Upper lobe of left lung (tissue), 6 donors: ENCODE measurements at regions not wholly inside any gene's neighbourhood (a gene's known extent, or its start where the extent isn't known, plus 50 kb on each side); places are given as distances from the start of the nearest gene placed in this dataset.
A peak's percentile ranks its signal among the peaks of the same experiment; 100 is the strongest.

Experiments
- ATAC-seq, 2 donors: fragments of 200-7000 bp; cut with Tn5 transposase; one replicate each; pipeline ENCODE4 v1.9.1; 2022; ENCODE audit warnings: mild to moderate bottlenecking in 2 of 2, moderate library complexity in 2 of 2; ENCODE audit not compliant: low FRiP score in 2 of 2
- DNase-seq, 2 donors: peaks; one replicate each; pipeline ENCODE4 v3.0.0-alpha.2; 2019 to 2020
- H3K27ac ChIP-seq, 4 donors: fragments of 200-600 bp; sonication (generic); one replicate each; pipeline ENCODE4 v1.5.1; 2016 to 2019
- H3K27me3 ChIP-seq, 4 donors: fragments of 200-600 bp; sonication (generic); one replicate each; pipeline ENCODE4 v1.5.1; 2017 to 2019
- H3K36me3 ChIP-seq, 4 donors: fragments of 200-600 bp; sonication (generic); one replicate each; pipeline ENCODE4 v1.5.1; 2016 to 2019
- H3K4me1 ChIP-seq, 4 donors: fragments of 200-600 bp; sonication (generic); one replicate each; pipeline ENCODE4 v1.5.1; 2018 to 2019
- H3K4me3 ChIP-seq, 4 donors: fragments of 200-600 bp; sonication (generic); one replicate each; pipeline ENCODE4 v1.5.1; 2017 to 2019; ENCODE audit warnings: mild to moderate bottlenecking in 2 of 4, moderate library complexity in 1 of 4
- H3K9me3 ChIP-seq, 4 donors: fragments of 200-600 bp; sonication (generic); one replicate each; pipeline ENCODE4 v1.5.1; 2018 to 2019
- EP300 ChIP-seq, 4 donors: sonication (generic); formaldehyde crosslinking; IDR thresholded peaks; one replicate each; pipeline ENCODE4 v1.5.1; 2017; ENCODE audit warnings: antibody characterized with exemption in 4 of 4, control low read depth in 2 of 4
- POLR2A ChIP-seq, 4 donors: fragments of 450-650 bp; IDR thresholded peaks; one replicate each; pipeline ENCODE4 v1.5.1; 2016 to 2017; ENCODE audit warnings: antibody characterized with exemption in 4 of 4, mild to moderate bottlenecking in 2 of 4
- POLR2AphosphoS5 ChIP-seq, 2 donors: sonication (generic); formaldehyde crosslinking; IDR thresholded peaks; one replicate each; pipeline ENCODE4 v1.5.1; 2017; ENCODE audit warnings: antibody characterized with exemption in 2 of 2
- WGBS, 2 donors: methylation state at CpG; one replicate each; pipeline ENCODE4 v1.1.5; 2017 to 2018; 5-methylcytosine and 5-hydroxymethylcytosine counted together
- TF ChIP-seq, protein P1 (sequence below), 6 experiments: fragments of 450-650 bp in 4 of 6; fragments of 200-600 bp in 2 of 6; sonication (generic) in 2 of 6; IDR thresholded peaks; one replicate each; pipeline ENCODE4 v1.5.1; 2016 to 2019; ENCODE audit warnings: antibody characterized with exemption in 6 of 6
- donor health status: DM: no; HTN: no; CAD: no; lungs with moderate emphysema.
- donor health status: DM: no; HTN: yes; CAD: no; lungs with severe emphysema.

DNA sequence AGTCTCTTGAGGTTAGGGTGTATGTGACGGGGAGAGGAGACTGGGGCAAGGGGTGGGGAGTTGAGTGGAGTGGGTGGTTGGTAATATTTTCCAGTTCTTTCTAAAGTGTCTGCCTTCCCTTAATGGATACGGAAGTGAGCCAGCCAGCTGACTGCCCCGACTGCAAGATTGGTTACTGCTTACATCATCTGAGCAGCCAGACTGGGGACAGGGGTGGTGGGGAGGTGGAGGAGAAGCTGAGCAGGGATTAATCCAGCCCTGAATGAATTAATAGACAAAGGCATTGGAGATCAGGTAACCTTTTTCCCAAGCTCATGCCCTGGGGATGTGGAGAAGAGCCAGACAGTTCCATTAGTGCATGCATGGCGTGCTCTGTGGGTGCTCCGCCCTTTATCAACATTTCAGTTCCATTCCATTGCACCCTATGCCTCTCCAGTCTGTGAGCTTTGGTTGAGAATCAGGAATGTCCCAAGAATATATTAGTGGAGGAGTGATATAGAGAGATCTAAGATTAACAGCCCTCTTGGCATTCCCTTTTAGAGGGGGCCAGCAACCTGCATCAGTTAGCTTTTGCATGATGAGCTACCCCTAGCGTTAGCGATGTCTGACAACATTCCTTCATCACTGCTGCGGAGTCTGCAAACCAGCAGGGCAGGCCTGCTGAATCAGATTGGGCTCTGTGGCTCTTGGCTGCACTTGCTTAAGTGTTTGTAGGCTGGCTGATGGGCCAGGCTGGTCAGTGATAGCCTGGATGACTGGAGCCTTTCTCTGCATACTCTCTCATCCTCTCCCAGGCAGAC lies 67.4 kb downstream of the TNP1 start:
- no peaks in the 10 kb centered on the region for H3K27me3 ChIP-seq
- 64 to 72% methylated on average over 7 to 8 of the region's 8 CpGs for WGBS, 2 donors
- H3K4me3 ChIP-seq: no peak overlapping the region
- no peaks in the 10 kb centered on the region for H3K36me3 ChIP-seq
- TF ChIP-seq, protein P1, sequence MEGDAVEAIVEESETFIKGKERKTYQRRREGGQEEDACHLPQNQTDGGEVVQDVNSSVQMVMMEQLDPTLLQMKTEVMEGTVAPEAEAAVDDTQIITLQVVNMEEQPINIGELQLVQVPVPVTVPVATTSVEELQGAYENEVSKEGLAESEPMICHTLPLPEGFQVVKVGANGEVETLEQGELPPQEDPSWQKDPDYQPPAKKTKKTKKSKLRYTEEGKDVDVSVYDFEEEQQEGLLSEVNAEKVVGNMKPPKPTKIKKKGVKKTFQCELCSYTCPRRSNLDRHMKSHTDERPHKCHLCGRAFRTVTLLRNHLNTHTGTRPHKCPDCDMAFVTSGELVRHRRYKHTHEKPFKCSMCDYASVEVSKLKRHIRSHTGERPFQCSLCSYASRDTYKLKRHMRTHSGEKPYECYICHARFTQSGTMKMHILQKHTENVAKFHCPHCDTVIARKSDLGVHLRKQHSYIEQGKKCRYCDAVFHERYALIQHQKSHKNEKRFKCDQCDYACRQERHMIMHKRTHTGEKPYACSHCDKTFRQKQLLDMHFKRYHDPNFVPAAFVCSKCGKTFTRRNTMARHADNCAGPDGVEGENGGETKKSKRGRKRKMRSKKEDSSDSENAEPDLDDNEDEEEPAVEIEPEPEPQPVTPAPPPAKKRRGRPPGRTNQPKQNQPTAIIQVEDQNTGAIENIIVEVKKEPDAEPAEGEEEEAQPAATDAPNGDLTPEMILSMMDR (IDR thresholded peaks at IDR 0.05): no peak
- TF ChIP-seq POLR2A (IDR thresholded peaks at IDR 0.05) (no peak), POLR2AphosphoS5 (IDR thresholded peaks at IDR 0.05) (peak in 1 of 2 donors; percentile 18), EP300 (IDR thresholded peaks at IDR 0.05) (no peak)
- H3K4me1 ChIP-seq: peaks cover 0 to 3% (median 0%) of the 10 kb centered on the region in 4 donors
- peak; percentile 78 to 80 for ATAC-seq
- no peaks in the 10 kb centered on the region for H3K9me3 ChIP-seq
- no peak for DNase-seq
- H3K27ac ChIP-seq: peak overlapping the region in 3 of 4 donors; percentile 10 to 67 (median 12)

DNA sequence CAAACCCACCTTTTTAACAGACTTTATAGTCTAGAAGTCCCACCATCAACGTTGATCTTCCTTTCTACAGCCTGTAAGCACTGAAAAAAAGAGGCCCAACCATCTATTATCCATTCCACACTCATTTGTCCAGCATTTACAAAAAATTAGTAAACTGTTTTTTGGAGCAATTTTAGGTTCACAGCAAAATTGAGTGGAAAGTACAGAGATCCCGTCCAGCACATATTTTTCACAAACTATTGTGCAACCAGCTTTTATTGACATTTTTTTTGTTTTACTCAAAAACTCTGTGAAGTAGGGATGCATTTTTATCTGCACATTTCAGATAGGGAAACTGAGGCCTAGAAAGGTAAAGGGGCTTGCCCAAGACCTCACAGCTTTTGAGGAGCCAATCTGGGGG lies 68.6 kb downstream of the TNP1 start:
- Histone ChIP-seq H3K36me3 (no peaks in the 10 kb centered on the region), H3K9me3 (no peaks in the 10 kb centered on the region), H3K27me3 (no peaks in the 10 kb centered on the region), H3K4me1 (peaks cover 0 to 3% (median 0%) of the 10 kb centered on the region in 4 donors), H3K27ac (peak overlapping the region in 1 of 4 donors; percentile 67), H3K4me3 (no peak overlapping the region)
- TF ChIP-seq EP300 (IDR thresholded peaks at IDR 0.05): no peak
- TF ChIP-seq POLR2A (IDR thresholded peaks at IDR 0.05): no peak
- TF ChIP-seq, protein P1 (IDR thresholded peaks at IDR 0.05): no peak
- TF ChIP-seq POLR2AphosphoS5 (IDR thresholded peaks at IDR 0.05): no peak
- DNase-seq (no peak), ATAC-seq (peak in 1 of 2 donors; percentile 22)
- WGBS, 2 donors: 62 to 64% methylated on average over 2 of the region's 2 CpGs

DNA sequence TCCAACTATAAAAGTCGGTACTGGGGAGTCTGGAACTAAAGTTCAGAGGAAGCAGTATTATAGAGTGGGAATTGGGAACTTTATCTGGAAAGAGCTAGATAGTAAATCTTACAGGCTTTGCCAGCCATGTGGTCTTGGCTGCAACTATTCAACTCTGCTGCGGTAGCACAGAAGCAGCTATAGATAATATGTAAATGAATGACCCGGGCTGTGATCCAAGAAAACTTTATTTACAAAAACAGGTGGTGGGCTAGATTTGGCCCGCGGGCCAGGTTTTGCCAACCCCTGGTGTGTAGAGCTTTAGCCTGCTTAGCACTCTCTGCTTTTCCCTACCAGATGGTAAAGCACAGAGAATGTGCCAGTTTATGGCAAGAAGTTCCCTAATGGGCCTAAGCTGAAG lies 70.8 kb downstream of the TNP1 start:
- H3K4me1 ChIP-seq: peaks cover 0 to 3% (median 0%) of the 10 kb centered on the region in 4 donors
- no peaks in the 10 kb centered on the region for H3K36me3 ChIP-seq
- ATAC-seq (no peak), DNase-seq (no peak)
- H3K27me3 ChIP-seq: no peaks in the 10 kb centered on the region
- no peaks in the 10 kb centered on the region for H3K9me3 ChIP-seq
- no peak overlapping the region for H3K4me3 ChIP-seq
- H3K27ac ChIP-seq: no peak overlapping the region
- 77% methylated on average over 5 of the region's 5 CpGs for WGBS, 2 donors
- no peak for TF ChIP-seq EP300 (IDR thresholded peaks at IDR 0.05)
- TF ChIP-seq POLR2A (IDR thresholded peaks at IDR 0.05): no peak
- TF ChIP-seq POLR2AphosphoS5 (IDR thresholded peaks at IDR 0.05): no peak
- TF ChIP-seq, protein P1 (IDR thresholded peaks at IDR 0.05): no peak

DNA sequence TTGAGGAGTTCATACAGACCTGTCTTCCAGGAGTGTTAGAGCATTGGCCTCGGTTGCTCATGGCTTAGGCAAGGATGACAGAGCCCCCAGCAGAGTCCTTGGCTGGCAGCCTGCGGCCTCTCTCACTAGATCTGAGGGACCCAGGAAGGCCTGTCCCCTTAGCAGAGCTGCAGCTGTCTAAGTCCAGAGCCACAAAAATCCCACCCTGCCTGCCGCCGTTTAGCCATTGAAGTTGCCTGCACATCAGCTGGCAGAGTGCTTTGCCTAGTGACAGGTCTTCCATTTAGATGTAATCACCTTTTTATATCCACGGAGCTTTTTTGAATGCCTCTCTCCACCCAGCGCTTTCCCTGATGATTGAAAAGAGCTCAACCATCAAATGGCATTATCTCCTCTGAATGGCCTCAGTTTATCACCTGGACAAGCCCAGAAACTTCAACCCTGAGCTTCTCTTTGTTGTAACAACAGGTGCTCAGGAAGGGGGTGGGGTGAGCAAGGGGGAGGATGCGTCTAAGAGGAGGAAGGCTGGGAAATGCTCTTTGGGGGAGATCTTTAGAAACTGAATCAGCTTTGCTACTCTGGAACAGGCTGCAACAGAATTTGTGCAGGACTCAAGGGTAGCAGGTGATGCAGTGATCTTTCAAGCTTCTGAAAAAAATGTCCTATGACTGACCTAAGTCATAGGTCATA lies 71.9 kb downstream of the TNP1 start:
- H3K4me1 ChIP-seq: peaks cover 0 to 3% (median 0%) of the 10 kb centered on the region in 4 donors
- TF ChIP-seq POLR2A (IDR thresholded peaks at IDR 0.05): no peak
- no peak for TF ChIP-seq POLR2AphosphoS5 (IDR thresholded peaks at IDR 0.05)
- TF ChIP-seq EP300 (IDR thresholded peaks at IDR 0.05): no peak
- H3K27me3 ChIP-seq: no peaks in the 10 kb centered on the region
- ATAC-seq (no peak), DNase-seq (no peak)
- H3K27ac ChIP-seq: no peak overlapping the region
- H3K36me3 ChIP-seq: no peaks in the 10 kb centered on the region
- H3K9me3 ChIP-seq: no peaks in the 10 kb centered on the region
- no peak overlapping the region for H3K4me3 ChIP-seq
- WGBS, 2 donors: 82 to 88% methylated on average over 6 to 7 of the region's 7 CpGs

DNA sequence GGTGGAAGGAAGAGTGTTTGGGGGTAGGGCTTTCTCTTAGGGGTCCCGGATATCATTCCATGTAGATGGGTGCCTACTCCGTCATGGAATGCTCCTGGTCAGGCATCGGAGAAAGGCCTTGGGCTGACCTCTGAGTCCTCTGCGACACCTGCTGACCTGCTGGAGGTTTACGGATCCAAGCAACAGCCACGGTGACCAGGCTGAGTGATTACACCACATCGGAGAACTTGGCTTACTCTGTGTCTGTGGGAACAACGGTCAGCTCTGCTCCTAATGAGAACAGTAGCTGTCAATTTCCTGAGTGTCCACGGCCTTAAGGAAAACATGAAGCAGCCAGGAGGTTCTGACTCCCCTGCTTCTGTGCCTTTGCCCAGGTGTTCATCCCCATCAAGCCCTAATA lies 73.2 kb downstream of the TNP1 start:
- no peak for DNase-seq
- Histone ChIP-seq H3K9me3 (no peaks in the 10 kb centered on the region), H3K27me3 (no peaks in the 10 kb centered on the region), H3K27ac (no peak overlapping the region), H3K4me3 (no peak overlapping the region), H3K36me3 (no peaks in the 10 kb centered on the region), H3K4me1 (no peaks in the 10 kb centered on the region)
- ATAC-seq: no peak
- TF ChIP-seq EP300 (IDR thresholded peaks at IDR 0.05) (no peak), POLR2AphosphoS5 (IDR thresholded peaks at IDR 0.05) (no peak), POLR2A (IDR thresholded peaks at IDR 0.05) (no peak)
- TF ChIP-seq, protein P1 (IDR thresholded peaks at IDR 0.05): no peak
- 90 to 97% methylated on average over 3 to 9 of the region's 9 CpGs for WGBS, 2 donors
